A549 (cell line): ENCODE measurements at regions not wholly inside any gene's neighbourhood (a gene's known extent, or its start where the extent isn't known, plus 50 kb on each side); places are given as distances from the start of the nearest gene placed in this dataset.

Experiments
- ATAC-seq, 2 experiments: fragments of 200-7000 bp in 1 of 2; fragments of >200 bp in 1 of 2; cut with Nextera tagmentation in 1 of 2; cut with Tn5 transposase in 1 of 2; 3 replicates each; pipeline versions ENCODE4 v1.8.0 to v1.9.1; 2018 to 2020; ENCODE audit warnings: mild to moderate bottlenecking in 1 of 2, moderate library complexity in 1 of 2
- CTCF ChIA-PET: fragments of 300-600 bp; sonication (Branson Sonifier 250); formaldehyde crosslinking; extraction: SDS; loops from one replicate; lab custom pipeline; 2021; ENCODE audit warnings: antibody characterized with exemption, inconsistent platforms; lab: Yijun Ruan, JAX
- POLR2A ChIA-PET: fragments of 350-600 bp; formaldehyde crosslinking; extraction: SDS; loops from one replicate; lab custom pipeline; 2021; ENCODE audit warnings: antibody characterized with exemption, inconsistent platforms; lab: Yijun Ruan, JAX
- DNase-seq, 2 experiments: peaks; one replicate each; pipeline versions ENCODE4 v3.0.0 to v3.0.0-alpha.2; 2011 to 2016; ENCODE audit warnings: low read depth in 1 of 2, low spot score in 1 of 2
- FAIRE-seq: peaks from 2 replicates; lab custom pipeline; 2011; peaks lifted over from hg19 to GRCh38; lab: Jason Lieb, UNC
- H3K27ac ChIP-seq, 2 experiments: fragments of >200 bp; sonication (Bioruptor Twin); formaldehyde crosslinking; 3 replicates each; pipeline ENCODE4 v1.5.1; 2016 to 2017
- H3K4me1 ChIP-seq: fragments of >200 bp; sonication (Bioruptor Twin); formaldehyde crosslinking; 3 replicates; pipeline ENCODE4 v1.6.1; 2016
- H3K4me2 ChIP-seq: fragments of >200 bp; sonication (Bioruptor Twin); formaldehyde crosslinking; 3 replicates; pipeline ENCODE4 v1.6.1; 2016
- H3K4me3 ChIP-seq: fragments of >200 bp; sonication (Bioruptor Twin); formaldehyde crosslinking; 3 replicates; pipeline ENCODE4 v1.5.1; 2016
- H3K9me3 ChIP-seq: fragments of >200 bp; sonication (Bioruptor Twin); formaldehyde crosslinking; 3 replicates; pipeline ENCODE4 v1.6.1; 2016
- CBX2 ChIP-seq: fragments of 200-600 bp; sonication (generic); IDR thresholded peaks from 2 replicates; pipeline ENCODE4 v1.6.1; 2016; ENCODE audit warnings: low read depth, mild to moderate bottlenecking, borderline replicate concordance
- CTCF ChIP-seq: fragments of >200 bp; sonication (Bioruptor Twin); formaldehyde crosslinking; IDR thresholded peaks from 3 replicates; pipeline ENCODE4 v1.5.1; 2016
- EHF ChIP-seq: fragments of 250-450 bp; sonication (Bioruptor Pico); IDR thresholded peaks from 2 replicates; pipeline ENCODE4 v1.5.0; 2020; ENCODE audit warnings: mild to moderate bottlenecking
- ESRRA ChIP-seq: fragments of 150-350 bp; IDR thresholded peaks from 2 replicates; pipeline ENCODE4 v1.6.1; 2014; ENCODE audit warnings: mild to moderate bottlenecking, low read length, borderline replicate concordance
- FOXS1 ChIP-seq: fragments of 250-450 bp; sonication (Bioruptor Pico); IDR thresholded peaks from 2 replicates; pipeline ENCODE4 v1.5.0; 2020; ENCODE audit warnings: mild to moderate bottlenecking, moderate library complexity
- HEYL ChIP-seq: fragments of 250-450 bp; sonication (Bioruptor Pico); IDR thresholded peaks from 2 replicates; pipeline ENCODE4 v1.8.0; 2021; ENCODE audit warnings: mild to moderate bottlenecking, moderate library complexity
- HMGXB4 ChIP-seq: fragments of 250-450 bp; sonication (Bioruptor Pico); IDR thresholded peaks from 2 replicates; pipeline ENCODE4 v1.5.0; 2021; ENCODE audit warnings: mild to moderate bottlenecking, moderate library complexity, borderline replicate concordance
- HOXA7 ChIP-seq: fragments of 250-450 bp; sonication (Bioruptor Pico); IDR thresholded peaks from 2 replicates; pipeline ENCODE4 v1.5.0; 2020; ENCODE audit warnings: mild to moderate bottlenecking, moderate library complexity
- JUNB ChIP-seq: fragments of >200 bp; sonication (Bioruptor Twin); formaldehyde crosslinking; IDR thresholded peaks from 2 replicates; pipeline ENCODE4 v1.6.1; 2016
- MYC ChIP-seq: IDR thresholded peaks from 2 replicates; pipeline ENCODE4 v1.6.1; 2012; ENCODE audit warnings: mild to moderate bottlenecking, inconsistent platforms, low read length, improper control_type of control experiment, borderline replicate concordance
- NR3C1 ChIP-seq: fragments of >200 bp; sonication (Bioruptor Twin); formaldehyde crosslinking; IDR thresholded peaks from 3 replicates; pipeline ENCODE4 v1.6.1; 2017
- PHF8 ChIP-seq: fragments of 200-600 bp; sonication (generic); IDR thresholded peaks from 2 replicates; pipeline ENCODE4 v1.6.1; 2016; ENCODE audit warnings: low read depth, mild to moderate bottlenecking, antibody characterized with exemption, moderate library complexity, borderline replicate concordance
- POLR2A ChIP-seq: IDR thresholded peaks from 2 replicates; pipeline ENCODE4 v1.6.1; 2012; ENCODE audit warnings: mild to moderate bottlenecking, low read length
- RAD21 ChIP-seq, 2 experiments: fragments of >200 bp in 1 of 2; sonication (Bioruptor Twin) in 1 of 2; formaldehyde crosslinking in 1 of 2; IDR thresholded peaks in 1 of 2; conservative IDR thresholded peaks in 1 of 2; 2 replicates in 1 of 2; 3 replicates in 1 of 2; pipeline ENCODE4 v1.6.1; 2012 to 2018; ENCODE audit warnings: inconsistent platforms in 1 of 2
- SMC3 ChIP-seq: fragments of >200 bp; sonication (Bioruptor Twin); formaldehyde crosslinking; IDR thresholded peaks from 3 replicates; pipeline ENCODE4 v1.6.1; 2018; ENCODE audit warnings: inconsistent platforms
- SREBF2 ChIP-seq: fragments of 450-650 bp; IDR thresholded peaks from 2 replicates; pipeline ENCODE4 v1.6.1; 2014; ENCODE audit warnings: mild to moderate bottlenecking, moderate library complexity
- TFCP2L1 ChIP-seq: fragments of 250-450 bp; sonication (Bioruptor Pico); IDR thresholded peaks from 2 replicates; pipeline ENCODE4 v1.5.0; 2021; ENCODE audit warnings: mild to moderate bottlenecking
- ZNF302 ChIP-seq: fragments of 250-450 bp; sonication (Bioruptor Pico); IDR thresholded peaks from 2 replicates; pipeline ENCODE4 v1.9.0; 2021; ENCODE audit warnings: inconsistent platforms, mild to moderate bottlenecking, moderate library complexity
- WGBS: methylation state at CpG from one replicate; pipeline ENCODE4 v1.1.6; 2017; ENCODE audit errors: missing lambda C conversion rate; 5-methylcytosine and 5-hydroxymethylcytosine counted together
- TF ChIP-seq, protein P1 (sequence below): IDR thresholded peaks from 2 replicates; pipeline ENCODE4 v1.6.1; 2012
- TF ChIP-seq, protein P2 (sequence below): fragments of >200 bp; sonication (Bioruptor Twin); formaldehyde crosslinking; IDR thresholded peaks from 3 replicates; pipeline ENCODE4 v1.6.1; 2016
- TF ChIP-seq, protein P3 (sequence below): fragments of 150-350 bp; IDR thresholded peaks from 2 replicates; pipeline ENCODE4 v1.6.1; 2014; ENCODE audit warnings: low read depth, mild to moderate bottlenecking, low read length

DNA sequence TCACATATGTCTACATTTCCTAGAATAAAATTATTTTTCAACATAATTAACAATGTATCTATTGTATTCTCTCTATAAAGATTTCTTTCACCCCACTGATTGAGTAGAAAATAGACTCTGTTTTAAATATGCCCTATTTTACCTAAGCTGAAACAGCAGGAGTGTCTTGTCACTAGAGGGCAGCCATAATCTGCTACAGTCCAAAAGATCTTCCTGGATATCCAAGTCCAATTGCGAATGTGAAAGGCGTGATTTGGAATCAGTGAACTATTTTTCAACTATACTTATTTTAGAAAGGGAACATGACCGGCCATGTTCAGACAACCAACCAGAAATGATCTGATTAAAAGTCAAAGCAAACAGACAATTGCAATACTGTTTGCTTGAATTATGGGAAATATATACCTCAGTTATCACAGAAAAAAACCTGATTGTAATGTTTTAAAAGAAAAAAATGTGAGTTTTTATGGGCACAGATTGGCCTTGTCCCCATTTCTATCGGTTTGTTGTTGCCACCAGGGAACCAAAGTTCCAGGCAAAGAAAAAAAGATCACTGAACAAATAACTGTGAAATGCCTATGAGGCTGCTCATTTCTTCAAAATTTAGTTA is 1211.0 kb upstream of the ADGRL4 start:
- Histone ChIP-seq H3K4me2 (peak overlapping the region; percentile 34; the same call in 2 of the 3 replicates), H3K9me3 (no peaks in the 10 kb centered on the region), H3K4me1 (no peaks in the 10 kb centered on the region), H3K27ac (no peak overlapping the region), H3K4me3 (no peak overlapping the region)
- DNase-seq, result peak; percentile 11 to 48
- TF ChIP-seq TFCP2L1 (CRISPR knock-in tag) (no peak), JUNB (no peak), ESRRA (no peak), EHF (CRISPR knock-in tag) (no peak), CTCF (peak; percentile 52), POLR2A (no peak), HMGXB4 (CRISPR knock-in tag) (no peak), PHF8 (no peak), RAD21 (conservative IDR thresholded peaks at IDR 0.05 in 1 of 2, IDR thresholded peaks at IDR 0.05 in 1 of 2) (peak; percentile 59 to 70), HEYL (CRISPR knock-in tag) (no peak), SREBF2 (no peak), NR3C1 (no peak), FOXS1 (CRISPR knock-in tag) (no peak), SMC3 (peak; percentile 57), ZNF302 (CRISPR knock-in tag) (no peak), MYC (no peak), CBX2 (no peak), HOXA7 (CRISPR knock-in tag) (no peak)
- TF ChIP-seq, protein P1, sequence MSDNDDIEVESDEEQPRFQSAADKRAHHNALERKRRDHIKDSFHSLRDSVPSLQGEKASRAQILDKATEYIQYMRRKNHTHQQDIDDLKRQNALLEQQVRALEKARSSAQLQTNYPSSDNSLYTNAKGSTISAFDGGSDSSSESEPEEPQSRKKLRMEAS, result no peak
- TF ChIP-seq, protein P2, sequence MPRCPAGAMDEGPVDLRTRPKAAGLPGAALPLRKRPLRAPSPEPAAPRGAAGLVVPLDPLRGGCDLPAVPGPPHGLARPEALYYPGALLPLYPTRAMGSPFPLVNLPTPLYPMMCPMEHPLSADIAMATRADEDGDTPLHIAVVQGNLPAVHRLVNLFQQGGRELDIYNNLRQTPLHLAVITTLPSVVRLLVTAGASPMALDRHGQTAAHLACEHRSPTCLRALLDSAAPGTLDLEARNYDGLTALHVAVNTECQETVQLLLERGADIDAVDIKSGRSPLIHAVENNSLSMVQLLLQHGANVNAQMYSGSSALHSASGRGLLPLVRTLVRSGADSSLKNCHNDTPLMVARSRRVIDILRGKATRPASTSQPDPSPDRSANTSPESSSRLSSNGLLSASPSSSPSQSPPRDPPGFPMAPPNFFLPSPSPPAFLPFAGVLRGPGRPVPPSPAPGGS, result no peak
- TF ChIP-seq, protein P3, sequence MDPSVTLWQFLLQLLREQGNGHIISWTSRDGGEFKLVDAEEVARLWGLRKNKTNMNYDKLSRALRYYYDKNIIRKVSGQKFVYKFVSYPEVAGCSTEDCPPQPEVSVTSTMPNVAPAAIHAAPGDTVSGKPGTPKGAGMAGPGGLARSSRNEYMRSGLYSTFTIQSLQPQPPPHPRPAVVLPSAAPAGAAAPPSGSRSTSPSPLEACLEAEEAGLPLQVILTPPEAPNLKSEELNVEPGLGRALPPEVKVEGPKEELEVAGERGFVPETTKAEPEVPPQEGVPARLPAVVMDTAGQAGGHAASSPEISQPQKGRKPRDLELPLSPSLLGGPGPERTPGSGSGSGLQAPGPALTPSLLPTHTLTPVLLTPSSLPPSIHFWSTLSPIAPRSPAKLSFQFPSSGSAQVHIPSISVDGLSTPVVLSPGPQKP, result no peak
- ATAC-seq, result peak; percentile 70 to 80; a peak in 4 of 6 replicates
- CTCF ChIA-PET, result no interaction called here
- WGBS, result 7% methylated on average over 4 of the region's 4 CpGs
- FAIRE-seq, result no peak
- POLR2A ChIA-PET, result no interaction called here
